ENCODE measurements at regions not wholly inside any gene's neighbourhood (a gene's known extent, or its start where the extent isn't known, plus 50 kb on each side); places are given as distances from the start of the nearest gene placed in this dataset.

GRCh38 chr1:47514229-47514628 is 76.4 kb downstream of the FOXD2 start:
- H3K9me3 Mint-ChIP-seq, result peaks cover 2 to 20% (median 14%) of the 10 kb centered on the region in 8 donors
- no peak for DNase-seq
- H3K27ac Mint-ChIP-seq, result no peak overlapping the region
- H3K4me3 Mint-ChIP-seq, result no peak overlapping the region
- no peak overlapping the region for H3K27ac ChIP-seq (ENCODE audit: low read depth, low read length)
- peaks cover 0 to 2% (median 0%) of the 10 kb centered on the region in 4 donors for H3K4me1 Mint-ChIP-seq
- H3K36me3 ChIP-seq (ENCODE audit: insufficient read depth, low read length), result no peaks in the 10 kb centered on the region
- H3K27me3 Mint-ChIP-seq, result peaks cover 36 to 66% of the 10 kb centered on the region in 2 donors
- POLR2A ChIA-PET (ENCODE audit: partially characterized antibody), result no interaction called here
- peaks cover under 1% of the 10 kb centered on the region for H3K4me1 ChIP-seq (ENCODE audit: insufficient read depth, low read length)
- intact Hi-C loops (cut with micrococcal nuclease), result no loop called here
- H3K9me3 ChIP-seq (ENCODE audit: control insufficient read depth in 1 of 2, low read length in 2 of 2), result no peaks in the 10 kb centered on the region
- H3K36me3 Mint-ChIP-seq, result no peaks in the 10 kb centered on the region
- H3K4me3 ChIP-seq (ENCODE audit: low read length in 2 of 2), result no peak overlapping the region
- CTCF ChIA-PET (ENCODE audit: partially characterized antibody), result no interaction called here
- H3K27me3 ChIP-seq (ENCODE audit: insufficient read depth, low read length), result peaks cover 6% of the 10 kb centered on the region

- no peak overlapping the region for H3K4me3 ChIP-seq (ENCODE audit: low read length in 2 of 2)
- Mint-ChIP-seq H3K27me3 (peaks cover 30 to 55% of the 10 kb centered on the region in 2 donors), H3K4me3 (no peak overlapping the region), H3K36me3 (no peaks in the 10 kb centered on the region), H3K4me1 (no peaks in the 10 kb centered on the region), H3K27ac (no peak overlapping the region), H3K9me3 (peaks cover 2 to 20% (median 14%) of the 10 kb centered on the region in 8 donors)
- H3K36me3 ChIP-seq (ENCODE audit: insufficient read depth, low read length), result no peaks in the 10 kb centered on the region
- POLR2A ChIA-PET (ENCODE audit: partially characterized antibody), result no interaction called here
- DNase-seq, result no peak
- intact Hi-C loops (cut with micrococcal nuclease), result no loop called here
- H3K9me3 ChIP-seq (ENCODE audit: control insufficient read depth in 1 of 2, low read length in 2 of 2), result no peaks in the 10 kb centered on the region
- CTCF ChIA-PET (ENCODE audit: partially characterized antibody), result no interaction called here
- H3K27me3 ChIP-seq (ENCODE audit: insufficient read depth, low read length), result no peaks in the 10 kb centered on the region
- H3K27ac ChIP-seq (ENCODE audit: low read depth, low read length), result no peak overlapping the region
- H3K4me1 ChIP-seq (ENCODE audit: insufficient read depth, low read length), result no peaks in the 10 kb centered on the region
Observed at GRCh38 chr1:47515164-47515789, 77.4 kb downstream of the FOXD2 start.

GRCh38 chr1:47517946-47518345 is 80.1 kb downstream of the FOXD2 start:
- no peaks in the 10 kb centered on the region for H3K36me3 ChIP-seq (ENCODE audit: insufficient read depth, low read length)
- H3K9me3 ChIP-seq (ENCODE audit: control insufficient read depth in 1 of 2, low read length in 2 of 2), result no peaks in the 10 kb centered on the region
- Mint-ChIP-seq H3K36me3 (no peaks in the 10 kb centered on the region), H3K4me3 (no peak overlapping the region), H3K27ac (peak overlapping the region in 1 of 7 donors; percentile 1), H3K9me3 (peaks cover 2 to 19% (median 13%) of the 10 kb centered on the region in 8 donors), H3K4me1 (no peaks in the 10 kb centered on the region), H3K27me3 (peaks cover 24 to 45% of the 10 kb centered on the region in 2 donors)
- H3K4me1 ChIP-seq (ENCODE audit: insufficient read depth, low read length), result no peaks in the 10 kb centered on the region
- H3K27me3 ChIP-seq (ENCODE audit: insufficient read depth, low read length), result no peaks in the 10 kb centered on the region
- intact Hi-C loops (cut with micrococcal nuclease), result no loop called here
- H3K27ac ChIP-seq (ENCODE audit: low read depth, low read length), result no peak overlapping the region
- POLR2A ChIA-PET (ENCODE audit: partially characterized antibody), result no interaction called here
- DNase-seq, result no peak
- CTCF ChIA-PET (ENCODE audit: partially characterized antibody), result no interaction called here
- H3K4me3 ChIP-seq (ENCODE audit: low read length in 2 of 2), result no peak overlapping the region

- Mint-ChIP-seq H3K27me3 (peaks cover 22 to 46% of the 10 kb centered on the region in 2 donors), H3K27ac (no peak overlapping the region), H3K4me1 (no peaks in the 10 kb centered on the region), H3K36me3 (no peaks in the 10 kb centered on the region), H3K4me3 (no peak overlapping the region), H3K9me3 (peaks cover 2 to 10% (median 4%) of the 10 kb centered on the region in 8 donors)
- CTCF ChIA-PET (ENCODE audit: partially characterized antibody), result no interaction called here
- H3K4me3 ChIP-seq (ENCODE audit: low read length in 2 of 2), result no peak overlapping the region
- no peaks in the 10 kb centered on the region for H3K4me1 ChIP-seq (ENCODE audit: insufficient read depth, low read length)
- H3K9me3 ChIP-seq (ENCODE audit: control insufficient read depth in 1 of 2, low read length in 2 of 2), result no peaks in the 10 kb centered on the region
- intact Hi-C loops (cut with micrococcal nuclease), result no loop called here
- H3K27me3 ChIP-seq (ENCODE audit: insufficient read depth, low read length), result no peaks in the 10 kb centered on the region
- no peak for DNase-seq
- POLR2A ChIA-PET (ENCODE audit: partially characterized antibody), result no interaction called here
- no peaks in the 10 kb centered on the region for H3K36me3 ChIP-seq (ENCODE audit: insufficient read depth, low read length)
- no peak overlapping the region for H3K27ac ChIP-seq (ENCODE audit: low read depth, low read length)
Observed at GRCh38 chr1:47519491-47519890, 81.6 kb downstream of the FOXD2 start.

GRCh38 chr1:47519971-47520370 is 82.1 kb downstream of the FOXD2 start:
- no peaks in the 10 kb centered on the region for H3K27me3 ChIP-seq (ENCODE audit: insufficient read depth, low read length)
- H3K4me3 Mint-ChIP-seq, result no peak overlapping the region
- H3K27me3 Mint-ChIP-seq, result peaks cover 23 to 47% of the 10 kb centered on the region in 2 donors
- H3K36me3 Mint-ChIP-seq, result no peaks in the 10 kb centered on the region
- intact Hi-C loops (cut with micrococcal nuclease), result no loop called here
- no peak for DNase-seq
- ChIA-PET POLR2A (ENCODE audit: partially characterized antibody) (no interaction called here), CTCF (ENCODE audit: partially characterized antibody) (interaction anchor here (1.6 kb wide), 1 partner anchor 14 kb away, joined by 3 read pairs; no protein-coding TSS in a partner anchor)
- H3K36me3 ChIP-seq (ENCODE audit: insufficient read depth, low read length), result no peaks in the 10 kb centered on the region
- H3K9me3 ChIP-seq (ENCODE audit: control insufficient read depth in 1 of 2, low read length in 2 of 2), result no peaks in the 10 kb centered on the region
- H3K27ac Mint-ChIP-seq, result no peak overlapping the region
- no peak overlapping the region for H3K4me3 ChIP-seq (ENCODE audit: low read length in 2 of 2)
- H3K4me1 ChIP-seq (ENCODE audit: insufficient read depth, low read length), result no peaks in the 10 kb centered on the region
- H3K9me3 Mint-ChIP-seq, result peaks cover 0 to 5% (median 1%) of the 10 kb centered on the region in 8 donors
- H3K4me1 Mint-ChIP-seq, result no peaks in the 10 kb centered on the region
- H3K27ac ChIP-seq (ENCODE audit: low read depth, low read length), result no peak overlapping the region

GRCh38 chr1:47521034-47521881 is 83.4 kb downstream of the FOXD2 start:
- no peaks in the 10 kb centered on the region for H3K36me3 ChIP-seq (ENCODE audit: insufficient read depth, low read length)
- no peak overlapping the region for H3K27ac ChIP-seq (ENCODE audit: low read depth, low read length)
- Mint-ChIP-seq H3K4me1 (no peaks in the 10 kb centered on the region), H3K27ac (no peak overlapping the region), H3K27me3 (peaks cover 20 to 50% of the 10 kb centered on the region in 2 donors), H3K36me3 (no peaks in the 10 kb centered on the region), H3K9me3 (peaks cover 0 to 4% (median 0%) of the 10 kb centered on the region in 8 donors), H3K4me3 (no peak overlapping the region)
- H3K27me3 ChIP-seq (ENCODE audit: insufficient read depth, low read length), result no peaks in the 10 kb centered on the region
- no peak for DNase-seq
- H3K9me3 ChIP-seq (ENCODE audit: control insufficient read depth in 1 of 2, low read length in 2 of 2), result no peaks in the 10 kb centered on the region
- H3K4me3 ChIP-seq (ENCODE audit: low read length in 2 of 2), result no peak overlapping the region
- intact Hi-C loops (cut with micrococcal nuclease), result no loop called here
- no peaks in the 10 kb centered on the region for H3K4me1 ChIP-seq (ENCODE audit: insufficient read depth, low read length)
- POLR2A ChIA-PET (ENCODE audit: partially characterized antibody), result no interaction called here
- CTCF ChIA-PET (ENCODE audit: partially characterized antibody), result interaction anchor here (1.6 kb wide), 1 partner anchor 16 kb away, joined by 3 read pairs; no protein-coding TSS in a partner anchor

GRCh38 chr1:47522935-47523834 is 85.3 kb downstream of the FOXD2 start:
- Mint-ChIP-seq H3K4me1 (no peaks in the 10 kb centered on the region), H3K36me3 (no peaks in the 10 kb centered on the region), H3K27me3 (peaks cover 28 to 40% of the 10 kb centered on the region in 2 donors), H3K9me3 (peaks cover 0 to 12% (median 6%) of the 10 kb centered on the region in 8 donors), H3K4me3 (no peak overlapping the region), H3K27ac (no peak overlapping the region)
- CTCF ChIA-PET (ENCODE audit: partially characterized antibody), result no interaction called here
- no peak overlapping the region for H3K4me3 ChIP-seq (ENCODE audit: low read length in 2 of 2)
- no peaks in the 10 kb centered on the region for H3K27me3 ChIP-seq (ENCODE audit: insufficient read depth, low read length)
- no peaks in the 10 kb centered on the region for H3K4me1 ChIP-seq (ENCODE audit: insufficient read depth, low read length)
- no peak for DNase-seq
- H3K27ac ChIP-seq (ENCODE audit: low read depth, low read length), result no peak overlapping the region
- no peaks in the 10 kb centered on the region for H3K36me3 ChIP-seq (ENCODE audit: insufficient read depth, low read length)
- intact Hi-C loops (cut with micrococcal nuclease), result no loop called here
- POLR2A ChIA-PET (ENCODE audit: partially characterized antibody), result no interaction called here
- H3K9me3 ChIP-seq (ENCODE audit: control insufficient read depth in 1 of 2, low read length in 2 of 2), result no peaks in the 10 kb centered on the region

Data from CD4-positive, alpha-beta memory T cell (primary cell).